NCI-H1417 treated with DMSO at 0.1 percent for 48 hours (cell line): ENCODE measurements at regions not wholly inside any gene's neighbourhood (a gene's known extent, or its start where the extent isn't known, plus 50 kb on each side); places are given as distances from the start of the nearest gene placed in this dataset.

Source experiments
- DNase-seq: peaks from one replicate; lab custom pipeline; 2025; lab: John Stamatoyannopoulos, UW

GRCh38 chr11:127601578-127601977 lies 601.0 kb upstream of the KIRREL3 start:
- DNase-seq = no peak

DNA sequence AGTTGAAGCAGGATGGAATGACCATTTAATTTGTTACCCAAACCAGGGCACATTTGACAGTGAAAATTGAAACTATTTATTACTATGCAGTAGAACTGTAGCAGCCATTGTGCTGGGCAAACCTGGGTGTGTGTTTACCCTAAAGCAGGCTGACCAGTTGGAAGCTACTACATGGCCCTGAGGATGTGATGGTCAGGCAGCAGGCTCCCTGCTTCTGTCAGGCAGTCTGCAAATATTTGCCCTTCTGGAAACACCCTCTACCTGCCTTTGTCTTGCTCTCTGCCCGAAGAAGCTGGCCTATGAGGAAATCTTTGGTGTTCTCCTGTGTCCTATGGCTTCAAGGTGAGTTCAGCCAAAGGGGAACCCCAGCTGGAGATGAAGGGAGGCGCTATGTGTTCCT lies 600.1 kb upstream of the KIRREL3 start:
- no peak for DNase-seq

GRCh38 chr11:127598476-127598875 lies 597.9 kb upstream of the KIRREL3 start:
- DNase-seq = no peak

- DNase-seq = no peak
Measured at GRCh38 chr11:127596433-127596832, 595.9 kb upstream of the KIRREL3 start.

DNA sequence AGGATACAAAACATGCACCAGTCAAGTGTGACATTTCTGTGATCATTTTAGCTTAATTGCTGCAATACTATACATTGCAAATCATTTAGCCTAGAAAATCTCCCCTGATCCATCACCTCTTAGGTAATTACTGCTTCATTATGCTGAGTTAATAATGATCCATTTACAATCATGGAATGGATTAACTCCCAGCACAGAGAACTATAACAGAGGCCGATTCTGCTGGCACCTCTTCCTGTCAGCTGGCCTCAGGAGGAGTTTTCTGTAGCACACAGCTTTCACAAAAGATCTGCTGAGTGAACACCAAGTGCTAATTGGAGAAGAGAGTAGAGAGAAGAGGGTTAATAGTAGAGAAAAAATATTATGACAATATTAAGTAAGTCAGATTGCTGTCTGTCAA lies 591.8 kb upstream of the KIRREL3 start:
- no peak for DNase-seq

DNA sequence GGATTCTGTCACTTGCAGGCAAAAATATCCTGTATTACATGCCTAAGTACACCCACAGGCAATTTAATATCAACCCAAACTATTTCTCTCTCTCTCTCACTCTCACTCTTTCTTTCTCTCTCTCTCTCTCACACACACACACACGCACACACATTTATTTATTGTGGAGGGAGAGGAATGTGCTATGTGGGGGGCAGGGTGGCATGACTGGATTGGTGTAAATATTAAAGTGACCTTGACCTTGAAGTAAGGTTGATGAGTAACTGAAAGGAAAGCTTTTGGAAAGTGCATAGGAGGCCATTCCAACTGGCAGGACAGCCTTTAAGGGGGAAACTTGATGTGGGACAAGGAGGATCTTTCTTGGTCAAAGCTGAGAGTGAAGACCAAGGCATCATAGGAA lies 589.7 kb upstream of the KIRREL3 start:
- DNase-seq = no peak

GRCh38 chr11:127588431-127588830 lies 587.9 kb upstream of the KIRREL3 start:
- DNase-seq = no peak

- no peak for DNase-seq
Measured at GRCh38 chr11:127587511-127587910, 586.9 kb upstream of the KIRREL3 start.

- no peak for DNase-seq
Measured at GRCh38 chr11:127576210-127576609, 575.6 kb upstream of the KIRREL3 start.

GRCh38 chr11:127574478-127574877 lies 573.9 kb upstream of the KIRREL3 start:
- no peak for DNase-seq

GRCh38 chr11:127568891-127569290 lies 568.3 kb upstream of the KIRREL3 start:
- no peak for DNase-seq

DNA sequence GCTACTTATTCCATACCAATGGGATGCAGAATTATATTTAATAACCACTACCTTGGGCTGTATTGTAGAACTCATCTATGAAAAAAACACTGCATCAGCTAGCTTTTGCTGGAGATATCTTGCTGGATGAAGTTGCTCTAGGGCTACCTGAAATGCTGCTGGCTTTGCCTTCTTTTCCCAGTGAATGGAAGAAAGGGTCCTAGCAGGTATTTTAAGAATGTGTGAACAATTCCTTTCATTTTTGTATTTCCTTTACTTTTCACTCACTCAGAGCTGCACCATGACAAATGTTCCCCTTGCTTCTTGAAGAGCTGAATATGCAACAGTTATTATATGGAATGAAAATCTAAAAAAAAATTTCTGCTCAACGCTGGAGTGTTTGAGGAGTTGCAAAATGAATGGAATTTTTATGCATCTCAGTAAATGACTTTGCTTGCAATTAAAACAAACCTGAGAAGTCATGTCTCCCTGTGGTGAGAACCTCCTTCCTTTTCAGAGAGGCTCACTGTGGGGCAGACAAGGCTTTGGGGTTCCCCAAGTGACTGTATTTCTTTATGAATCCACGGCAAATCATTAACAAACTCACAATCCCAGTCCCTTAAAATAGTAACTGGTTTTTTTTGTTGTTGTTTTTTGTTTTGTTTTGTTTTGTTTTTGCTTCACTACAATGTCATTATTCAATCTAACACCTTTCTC lies 566.8 kb upstream of the KIRREL3 start:
- no peak for DNase-seq

DNA sequence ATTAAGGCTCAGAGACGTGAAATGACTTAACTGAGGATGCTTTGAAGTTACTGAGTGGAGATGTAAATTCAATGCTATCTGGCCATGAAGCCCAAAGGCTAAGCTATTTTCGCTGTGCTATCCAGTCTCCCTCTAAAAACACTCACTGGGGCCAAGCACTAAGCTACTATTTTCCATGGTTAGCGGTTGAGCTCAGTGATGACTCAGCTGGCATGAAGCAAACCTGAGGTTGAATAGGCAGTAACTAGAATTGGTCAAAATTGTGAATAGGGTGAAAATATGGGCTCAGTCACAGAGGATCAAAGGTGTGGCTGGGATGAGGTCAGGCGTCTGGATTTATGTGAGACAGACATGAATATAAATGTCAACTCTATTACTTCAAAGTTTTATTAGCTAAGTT lies 564.2 kb upstream of the KIRREL3 start:
- no peak for DNase-seq

DNA sequence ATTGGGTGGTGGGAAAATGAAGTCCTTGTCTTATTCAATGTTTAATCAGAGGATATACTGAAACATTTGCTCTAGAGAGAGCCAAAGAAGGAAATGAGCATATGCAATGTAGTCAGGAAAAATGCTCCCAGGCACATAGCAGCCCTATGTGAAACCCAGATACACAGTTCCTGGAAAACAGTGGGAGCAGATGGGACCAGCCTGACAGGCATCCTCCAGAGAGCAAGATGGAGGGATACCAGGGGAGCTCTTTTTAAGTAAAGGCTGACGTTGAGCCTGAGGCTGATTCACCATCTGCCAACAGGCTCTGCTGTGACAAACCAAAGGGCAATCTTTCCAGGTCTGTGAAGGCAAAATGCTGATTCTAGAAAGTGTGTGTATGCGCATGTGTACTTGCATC lies 559.4 kb upstream of the KIRREL3 start:
- DNase-seq = no peak

DNA sequence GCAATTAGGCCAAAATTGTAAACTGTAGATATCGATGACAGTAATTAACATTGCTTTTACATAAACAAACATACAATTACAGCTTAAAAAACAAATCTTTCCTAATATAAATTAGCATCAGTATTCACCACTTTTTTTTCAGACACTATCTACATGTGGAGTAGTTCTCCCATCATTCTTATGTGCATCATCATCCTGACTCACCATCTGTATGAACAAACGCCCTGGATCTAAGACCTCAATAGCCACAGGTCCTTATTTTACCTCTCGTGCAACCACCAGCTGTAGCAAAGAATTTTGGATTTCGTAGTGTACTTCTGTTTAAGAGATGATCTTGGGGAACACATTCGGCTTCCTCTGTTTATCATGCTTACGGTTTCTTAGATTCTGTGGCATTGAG lies 551.9 kb upstream of the KIRREL3 start:
- no peak for DNase-seq

- DNase-seq = no peak
Measured at GRCh38 chr11:127531167-127531566, 530.6 kb upstream of the KIRREL3 start.

DNA sequence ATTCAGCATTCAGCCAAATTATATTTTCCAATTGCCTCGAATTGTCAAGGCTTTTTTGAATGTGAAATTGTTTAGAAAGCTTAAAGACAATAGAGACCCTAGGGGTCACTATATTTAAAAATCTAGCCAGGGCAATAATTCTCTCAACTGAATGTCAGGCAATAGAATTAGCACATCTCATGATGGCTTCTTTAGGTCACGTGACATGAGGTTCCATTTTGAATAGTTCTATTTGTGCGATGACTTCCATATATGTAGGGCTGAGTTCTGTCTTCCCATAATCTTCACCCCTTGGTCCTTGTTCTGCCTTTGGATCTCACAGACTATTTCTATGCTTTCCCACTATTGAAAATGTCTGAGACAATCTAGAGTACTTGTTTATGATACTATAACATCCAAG lies 527.7 kb upstream of the KIRREL3 start:
- DNase-seq = no peak

DNA sequence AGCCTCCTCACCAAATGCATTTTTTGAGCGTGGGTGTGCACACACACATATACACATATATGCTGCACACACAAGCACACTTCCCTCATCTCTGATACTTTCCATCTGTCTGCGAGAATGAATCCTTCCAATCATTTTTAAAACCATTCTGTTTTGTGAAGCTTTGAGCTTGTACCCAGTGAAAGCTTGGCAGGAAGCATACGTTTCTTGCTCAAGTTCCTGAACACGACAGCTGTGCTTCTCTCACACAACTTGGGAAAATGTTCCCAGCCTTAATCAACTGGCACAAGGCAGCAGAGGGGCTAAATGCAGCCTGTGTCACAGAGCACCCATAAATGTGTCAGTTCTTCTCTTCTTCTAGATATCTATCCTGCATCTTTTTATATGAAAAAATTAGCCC lies 524.0 kb upstream of the KIRREL3 start:
- no peak for DNase-seq

DNA sequence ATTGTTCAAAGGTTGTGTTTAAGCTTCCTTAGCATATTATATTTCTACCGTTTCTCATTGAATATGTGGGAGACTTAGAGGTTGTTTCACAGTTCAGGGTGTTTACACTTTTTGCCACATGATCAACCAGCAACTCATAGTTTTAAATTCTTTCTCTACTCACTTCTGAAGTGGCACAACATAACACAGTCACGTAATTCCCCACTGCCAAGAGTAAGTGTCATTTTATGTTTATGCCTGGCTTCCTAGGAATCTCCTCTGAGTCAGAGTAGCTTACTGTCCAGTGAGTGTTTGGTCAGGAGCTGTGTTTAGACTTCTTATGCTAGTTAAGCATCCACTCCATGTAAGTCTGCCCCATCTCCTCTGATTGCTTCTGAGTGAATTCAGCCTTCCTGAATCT lies 520.8 kb upstream of the KIRREL3 start:
- DNase-seq = no peak

- no peak for DNase-seq
Measured at GRCh38 chr11:127507851-127508250, 507.3 kb upstream of the KIRREL3 start.

DNA sequence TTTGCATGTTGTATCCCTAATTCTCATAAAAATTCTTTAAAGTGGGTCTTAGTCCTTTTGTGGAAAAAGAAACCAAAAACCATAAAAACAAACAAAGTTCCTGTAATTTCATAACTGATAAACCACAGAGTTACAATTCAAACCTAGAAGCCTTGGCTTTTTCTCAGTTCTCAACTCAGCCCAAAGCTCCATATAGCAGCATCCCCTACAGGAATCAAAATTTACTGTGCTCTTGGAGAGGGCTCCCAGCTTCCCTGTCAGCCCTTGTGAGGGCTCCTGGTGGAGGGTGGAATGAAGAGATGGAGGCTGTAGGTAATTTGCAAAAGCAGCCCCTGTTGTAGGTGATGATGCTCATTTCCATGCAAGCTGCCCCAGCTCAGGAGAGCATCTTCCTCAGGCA lies 506.1 kb upstream of the KIRREL3 start:
- DNase-seq = no peak

DNA sequence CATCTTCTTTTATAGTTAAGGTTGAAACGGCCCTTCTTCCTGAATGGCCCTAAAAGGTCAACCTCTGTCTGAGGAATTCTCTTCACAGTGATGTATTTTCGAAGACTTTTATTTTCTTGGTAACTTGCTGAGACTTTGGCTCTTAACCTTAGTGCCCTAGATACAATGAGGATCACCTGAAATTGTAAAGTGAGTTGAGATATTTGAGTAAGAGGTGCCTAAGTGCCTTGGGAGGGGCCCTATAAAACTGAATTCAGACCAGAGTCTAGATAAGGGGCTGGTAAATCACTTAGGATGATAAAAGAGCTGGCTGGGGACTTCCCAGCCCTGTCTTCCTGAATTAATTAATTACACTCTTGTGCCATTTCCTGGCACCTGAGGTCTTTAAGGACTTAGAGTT lies 505.6 kb upstream of the KIRREL3 start:
- DNase-seq = no peak

GRCh38 chr11:127496165-127496564 lies 495.6 kb upstream of the KIRREL3 start:
- no peak for DNase-seq

GRCh38 chr11:127493330-127494022 lies 492.9 kb upstream of the KIRREL3 start:
- peak; percentile 9 for DNase-seq
